HEK293T (cell line): ENCODE measurements at regions not wholly inside any gene's neighbourhood (a gene's known extent, or its start where the extent isn't known, plus 50 kb on each side); places are given as distances from the start of the nearest gene placed in this dataset.

ENCODE experiments used
- ARNT ChIP-seq: fragments of 450-650 bp; IDR thresholded peaks from 2 replicates; pipeline ENCODE4 v1.6.1; 2017; ENCODE audit warnings: mild to moderate bottlenecking
- BHLHE40 ChIP-seq: fragments of 450-650 bp; IDR thresholded peaks from 2 replicates; pipeline ENCODE4 v1.6.1; 2016; ENCODE audit warnings: mild to moderate bottlenecking, moderate library complexity, borderline replicate concordance
- FOXA1 ChIP-seq: fragments of 450-650 bp; IDR thresholded peaks from 2 replicates; pipeline ENCODE4 v1.6.1; 2016; ENCODE audit warnings: mild to moderate bottlenecking
- L3MBTL2 ChIP-seq: fragments of 450-650 bp; conservative IDR thresholded peaks from 2 replicates; pipeline ENCODE4 v1.6.1; 2016; ENCODE audit warnings: mild to moderate bottlenecking
- NFRKB ChIP-seq: fragments of 450-650 bp; IDR thresholded peaks from 2 replicates; pipeline ENCODE4 v1.6.1; 2016; ENCODE audit warnings: mild to moderate bottlenecking, moderate library complexity
- SP1 ChIP-seq: fragments of 450-650 bp; IDR thresholded peaks from 2 replicates; pipeline ENCODE4 v1.6.1; 2017
- ZNF384 ChIP-seq: fragments of 450-650 bp; IDR thresholded peaks from 2 replicates; pipeline ENCODE4 v1.6.1; 2016

- TF ChIP-seq BHLHE40 (no peak), ARNT (no peak), FOXA1 (no peak), SP1 (no peak), L3MBTL2 (no peak), NFRKB (no peak), ZNF384 (no peak)
These were observed 150.2 kb upstream of the NFE2L3 start for GRCh38 chr7:26001662-26002244.
